ENCODE measurements at regions not wholly inside any gene's neighbourhood (a gene's known extent, or its start where the extent isn't known, plus 50 kb on each side); places are given as distances from the start of the nearest gene placed in this dataset.

- no peaks in the 10 kb centered on the region for H3K9me2 ChIP-seq (replicated peaks; ENCODE audit: insufficient read depth, low read length)
- TF ChIP-seq CTCF (IDR thresholded peaks at IDR 0.05; ENCODE audit: insufficient read depth, low read length, poor library complexity, severe bottlenecking) (no peak), EZH2phosphoT487 (conservative IDR thresholded peaks at IDR 0.05; ENCODE audit: low read length) (no peak)
- no peak overlapping the region for H3K27ac ChIP-seq (ENCODE audit: low read depth, low read length)
- no peaks in the 10 kb centered on the region for H3K9me3 ChIP-seq (ENCODE audit: insufficient read depth, low read length)
- no peaks in the 10 kb centered on the region for H3K79me2 ChIP-seq (ENCODE audit: insufficient read depth, low read length)
- H3K4me2 ChIP-seq (ENCODE audit: low read depth, low read length, poor library complexity, severe bottlenecking) = no peak overlapping the region
- no peaks in the 10 kb centered on the region for H3K36me3 ChIP-seq (ENCODE audit: low read length)
- no peaks in the 10 kb centered on the region for H3F3A ChIP-seq (ENCODE audit: insufficient read depth)
- no peaks in the 10 kb centered on the region for H3K27me3 ChIP-seq (ENCODE audit: low read length)
- H3K9ac ChIP-seq (ENCODE audit: low read length) = no peak overlapping the region
- no peak overlapping the region for H3K4me3 ChIP-seq (ENCODE audit: insufficient read depth, low read length, poor library complexity, severe bottlenecking)
- no peak overlapping the region for H2AFZ ChIP-seq (ENCODE audit: low read depth, low read length, severe bottlenecking)
- no peaks in the 10 kb centered on the region for H4K20me1 ChIP-seq (ENCODE audit: low read depth, low read length)
Measured at GRCh38 chr2:103804013-103804412, 1042.2 kb downstream of the TMEM182 start.

GRCh38 chr2:103805746-103806145, 1043.9 kb downstream of the TMEM182 start:
- Histone ChIP-seq H3K9ac (ENCODE audit: low read length) (no peak overlapping the region), H3F3A (ENCODE audit: insufficient read depth) (no peaks in the 10 kb centered on the region), H3K27me3 (ENCODE audit: low read length) (no peaks in the 10 kb centered on the region), H3K79me2 (ENCODE audit: insufficient read depth, low read length) (no peaks in the 10 kb centered on the region), H3K9me3 (ENCODE audit: insufficient read depth, low read length) (no peaks in the 10 kb centered on the region), H3K4me3 (ENCODE audit: insufficient read depth, low read length, poor library complexity, severe bottlenecking) (no peak overlapping the region), H3K4me2 (ENCODE audit: low read depth, low read length, poor library complexity, severe bottlenecking) (no peak overlapping the region), H2AFZ (ENCODE audit: low read depth, low read length, severe bottlenecking) (no peak overlapping the region), H4K20me1 (ENCODE audit: low read depth, low read length) (no peaks in the 10 kb centered on the region), H3K36me3 (ENCODE audit: low read length) (no peaks in the 10 kb centered on the region), H3K27ac (ENCODE audit: low read depth, low read length) (no peak overlapping the region), H3K9me2 (replicated peaks; ENCODE audit: insufficient read depth, low read length) (no peaks in the 10 kb centered on the region)
- no peak for TF ChIP-seq EZH2phosphoT487 (conservative IDR thresholded peaks at IDR 0.05; ENCODE audit: low read length)
- TF ChIP-seq CTCF (IDR thresholded peaks at IDR 0.05; ENCODE audit: insufficient read depth, low read length, poor library complexity, severe bottlenecking) = no peak

DNA sequence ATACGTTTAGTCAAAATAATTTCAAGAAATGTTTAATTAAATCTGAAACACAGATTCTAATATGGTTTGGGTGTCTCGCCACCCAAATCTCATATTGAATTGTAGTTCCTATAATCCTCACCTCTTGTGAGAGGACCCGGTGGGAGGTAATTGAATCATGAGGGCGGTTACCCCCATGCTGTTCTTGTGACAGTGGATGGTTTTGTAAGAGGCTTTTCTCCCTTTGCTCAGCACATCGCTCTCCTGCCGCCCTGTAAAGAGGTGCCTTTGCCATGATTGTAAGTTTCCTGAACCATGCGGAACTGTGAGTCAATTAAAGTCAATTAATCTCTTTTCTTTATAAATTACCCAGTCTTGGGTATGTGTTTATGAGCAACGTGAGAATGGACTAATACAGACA, 1045.1 kb upstream of the POU3F3 start:
- no peak overlapping the region for H3K4me3 ChIP-seq (ENCODE audit: insufficient read depth, low read length, poor library complexity, severe bottlenecking)
- H3K9me3 ChIP-seq (ENCODE audit: insufficient read depth, low read length) = no peaks in the 10 kb centered on the region
- H3K27me3 ChIP-seq (ENCODE audit: low read length) = no peaks in the 10 kb centered on the region
- H3F3A ChIP-seq (ENCODE audit: insufficient read depth) = no peaks in the 10 kb centered on the region
- no peak overlapping the region for H3K27ac ChIP-seq (ENCODE audit: low read depth, low read length)
- no peaks in the 10 kb centered on the region for H3K9me2 ChIP-seq (replicated peaks; ENCODE audit: insufficient read depth, low read length)
- H3K36me3 ChIP-seq (ENCODE audit: low read length) = no peaks in the 10 kb centered on the region
- no peak overlapping the region for H2AFZ ChIP-seq (ENCODE audit: low read depth, low read length, severe bottlenecking)
- no peak overlapping the region for H3K9ac ChIP-seq (ENCODE audit: low read length)
- no peak for TF ChIP-seq EZH2phosphoT487 (conservative IDR thresholded peaks at IDR 0.05; ENCODE audit: low read length)
- no peaks in the 10 kb centered on the region for H4K20me1 ChIP-seq (ENCODE audit: low read depth, low read length)
- H3K4me2 ChIP-seq (ENCODE audit: low read depth, low read length, poor library complexity, severe bottlenecking) = no peak overlapping the region
- no peaks in the 10 kb centered on the region for H3K79me2 ChIP-seq (ENCODE audit: insufficient read depth, low read length)

DNA sequence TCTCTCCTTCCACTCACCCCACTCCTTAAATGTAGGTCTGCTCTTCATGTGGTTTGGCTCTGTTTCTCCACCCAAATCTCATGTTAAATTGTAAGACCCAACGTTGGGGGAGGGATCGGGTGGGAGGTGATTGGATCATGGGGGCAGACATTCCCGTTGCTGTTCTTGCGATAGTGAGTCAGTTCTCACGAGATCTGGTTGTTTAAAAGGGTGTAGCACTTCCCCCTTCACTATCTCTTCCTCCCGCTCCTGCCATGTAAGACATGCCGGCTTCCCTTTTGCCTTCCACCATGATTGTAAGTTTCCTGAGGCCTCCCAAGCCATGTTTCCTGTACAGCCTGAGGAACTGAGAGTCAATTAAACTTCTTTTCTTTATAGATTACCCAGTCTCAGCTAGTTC, 1044.5 kb upstream of the POU3F3 start:
- no peak overlapping the region for H3K9ac ChIP-seq (ENCODE audit: low read length)
- H2AFZ ChIP-seq (ENCODE audit: low read depth, low read length, severe bottlenecking) = no peak overlapping the region
- no peaks in the 10 kb centered on the region for H3K27me3 ChIP-seq (ENCODE audit: low read length)

More for the DNA sequence above, 1044.5 kb upstream of the POU3F3 start:
- Histone ChIP-seq H3K27ac (ENCODE audit: low read depth, low read length) (no peak overlapping the region), H3K9me2 (replicated peaks; ENCODE audit: insufficient read depth, low read length) (no peaks in the 10 kb centered on the region), H3K4me3 (ENCODE audit: insufficient read depth, low read length, poor library complexity, severe bottlenecking) (no peak overlapping the region), H4K20me1 (ENCODE audit: low read depth, low read length) (no peaks in the 10 kb centered on the region), H3K9me3 (ENCODE audit: insufficient read depth, low read length) (no peaks in the 10 kb centered on the region), H3F3A (ENCODE audit: insufficient read depth) (no peaks in the 10 kb centered on the region), H3K36me3 (ENCODE audit: low read length) (no peaks in the 10 kb centered on the region), H3K4me2 (ENCODE audit: low read depth, low read length, poor library complexity, severe bottlenecking) (no peak overlapping the region), H3K79me2 (ENCODE audit: insufficient read depth, low read length) (no peaks in the 10 kb centered on the region)
- no peak for TF ChIP-seq CTCF (IDR thresholded peaks at IDR 0.05; ENCODE audit: insufficient read depth, low read length, poor library complexity, severe bottlenecking)
- no peak for TF ChIP-seq EZH2phosphoT487 (conservative IDR thresholded peaks at IDR 0.05; ENCODE audit: low read length)
